PC-9 (cell line): ENCODE measurements at regions not wholly inside any gene's neighbourhood (a gene's known extent, or its start where the extent isn't known, plus 50 kb on each side); places are given as distances from the start of the nearest gene placed in this dataset.

ENCODE experiments used
- EZH2 ChIP-seq: fragments of 200-600 bp; sonication (generic); IDR thresholded peaks from 2 replicates; pipeline ENCODE4 v1.8.0; 2017; ENCODE audit warnings: antibody characterized with exemption, low read depth
- TF ChIP-seq, protein P1 (sequence below): fragments of 200-600 bp; sonication (generic); conservative IDR thresholded peaks from 2 replicates; pipeline ENCODE4 v1.6.1; 2017; ENCODE audit warnings: mixed run types, antibody characterized with exemption, mild to moderate bottlenecking, moderate library complexity

DNA sequence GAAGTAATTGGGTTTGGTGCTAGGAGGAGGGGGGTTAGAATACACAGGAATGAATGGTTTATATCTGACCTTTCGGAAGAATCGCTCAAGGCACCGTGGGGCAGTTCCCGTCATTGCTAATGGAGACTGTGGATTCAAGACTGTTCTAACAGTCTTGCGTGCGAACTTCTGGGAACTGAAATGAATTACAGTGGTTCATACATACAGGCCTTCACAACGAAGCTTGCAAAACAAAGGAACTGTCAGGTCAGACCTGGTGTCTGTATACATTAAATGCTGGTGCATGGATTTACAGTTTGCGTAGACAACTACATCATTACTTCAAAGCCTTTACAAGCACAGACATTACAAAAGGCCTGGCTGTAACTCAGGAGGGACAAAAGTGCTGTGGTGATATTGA lies 983.9 kb downstream of the CDH11 start:
- TF ChIP-seq, protein P1, sequence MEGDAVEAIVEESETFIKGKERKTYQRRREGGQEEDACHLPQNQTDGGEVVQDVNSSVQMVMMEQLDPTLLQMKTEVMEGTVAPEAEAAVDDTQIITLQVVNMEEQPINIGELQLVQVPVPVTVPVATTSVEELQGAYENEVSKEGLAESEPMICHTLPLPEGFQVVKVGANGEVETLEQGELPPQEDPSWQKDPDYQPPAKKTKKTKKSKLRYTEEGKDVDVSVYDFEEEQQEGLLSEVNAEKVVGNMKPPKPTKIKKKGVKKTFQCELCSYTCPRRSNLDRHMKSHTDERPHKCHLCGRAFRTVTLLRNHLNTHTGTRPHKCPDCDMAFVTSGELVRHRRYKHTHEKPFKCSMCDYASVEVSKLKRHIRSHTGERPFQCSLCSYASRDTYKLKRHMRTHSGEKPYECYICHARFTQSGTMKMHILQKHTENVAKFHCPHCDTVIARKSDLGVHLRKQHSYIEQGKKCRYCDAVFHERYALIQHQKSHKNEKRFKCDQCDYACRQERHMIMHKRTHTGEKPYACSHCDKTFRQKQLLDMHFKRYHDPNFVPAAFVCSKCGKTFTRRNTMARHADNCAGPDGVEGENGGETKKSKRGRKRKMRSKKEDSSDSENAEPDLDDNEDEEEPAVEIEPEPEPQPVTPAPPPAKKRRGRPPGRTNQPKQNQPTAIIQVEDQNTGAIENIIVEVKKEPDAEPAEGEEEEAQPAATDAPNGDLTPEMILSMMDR, result no peak
- TF ChIP-seq EZH2, result no peak
